HEK293 (cell line): ENCODE measurements at regions not wholly inside any gene's neighbourhood (a gene's known extent, or its start where the extent isn't known, plus 50 kb on each side); places are given as distances from the start of the nearest gene placed in this dataset.
"Not testable (repeated sequence)": the region's sequence is repeated elsewhere in the genome, so short reads cannot be mapped to it uniquely, and the experiment has no call there.

ENCODE experiments used
- CTCF ChIA-PET: fragments of 350-600 bp; formaldehyde crosslinking; extraction: SDS; loops from one replicate; lab custom pipeline; 2021; ENCODE audit warnings: antibody characterized with exemption; lab: Yijun Ruan, JAX
- POLR2A ChIA-PET: fragments of 300-600 bp; formaldehyde crosslinking; extraction: SDS; loops from one replicate; lab custom pipeline; 2020; ENCODE audit warnings: antibody characterized with exemption, inconsistent platforms; lab: Yijun Ruan, JAX
- H3K27ac ChIP-seq: fragments of 200-500 bp; sonication (Bioruptor generic); 2 replicates; pipeline ENCODE4 v1.5.1; 2014; ENCODE audit warnings: low read depth, low read length, control low read depth, inconsistent platforms; ENCODE audit errors: extremely low read depth
- H3K36me3 ChIP-seq, 2 experiments: fragments of 200-500 bp in 1 of 2; sonication (Bioruptor generic) in 1 of 2; 1 replicate in 1 of 2; 2 replicates in 1 of 2; pipeline ENCODE4 v1.5.1; 2014 to 2017; ENCODE audit warnings: inconsistent platforms in 2 of 2, low read length in 2 of 2; ENCODE audit not compliant: control insufficient read depth in 2 of 2, insufficient read depth in 1 of 2
- H3K4me1 ChIP-seq: fragments of 200-500 bp; sonication (Bioruptor generic); 2 replicates; pipeline ENCODE4 v1.5.1; 2014; ENCODE audit warnings: mild to moderate bottlenecking, low read length, inconsistent platforms; ENCODE audit not compliant: control insufficient read depth, insufficient read depth
- H3K4me3 ChIP-seq: 2 replicates; pipeline ENCODE4 v1.5.1; 2011; ENCODE audit warnings: low read depth, mild to moderate bottlenecking, control low read depth, low read length, moderate library complexity
- H3K9me3 ChIP-seq: fragments of 200-500 bp; sonication (Bioruptor generic); 2 replicates; pipeline ENCODE4 v1.5.1; 2014; ENCODE audit warnings: low read depth, low read length, inconsistent platforms; ENCODE audit not compliant: control insufficient read depth, insufficient read depth
- KLF8 ChIP-seq: fragments of 450-650 bp; formaldehyde crosslinking; IDR thresholded peaks from 2 replicates; pipeline ENCODE4 v1.5.1; 2016; ENCODE audit warnings: missing biosample characterization, missing genetic modification characterization
- KLF9 ChIP-seq: fragments of 450-650 bp; formaldehyde crosslinking; IDR thresholded peaks from 2 replicates; pipeline ENCODE4 v1.5.1; 2016; ENCODE audit warnings: missing biosample characterization, missing genetic modification characterization, low read depth
- SETDB1 ChIP-seq: IDR thresholded peaks from one replicate; pipeline ENCODE4 v1.6.1; 2017; ENCODE audit warnings: mild to moderate bottlenecking, low read length, moderate library complexity, mixed read lengths; ENCODE audit not compliant: insufficient read length
- TRIM28 ChIP-seq: IDR thresholded peaks from 2 replicates; pipeline ENCODE4 v1.6.1; 2011; ENCODE audit warnings: low read length, control low read depth, borderline replicate concordance
- ZBTB1 ChIP-seq: fragments of 450-650 bp; formaldehyde crosslinking; IDR thresholded peaks from 2 replicates; pipeline ENCODE4 v1.5.1; 2016; ENCODE audit warnings: missing biosample characterization, missing genetic modification characterization
- ZBTB20 ChIP-seq: fragments of 450-650 bp; formaldehyde crosslinking; IDR thresholded peaks from 2 replicates; pipeline ENCODE4 v1.5.1; 2016; ENCODE audit warnings: missing biosample characterization, missing genetic modification characterization
- ZFP37 ChIP-seq: fragments of 450-650 bp; formaldehyde crosslinking; IDR thresholded peaks from 2 replicates; pipeline ENCODE4 v1.5.1; 2016; ENCODE audit warnings: missing biosample characterization, missing genetic modification characterization
- ZNF140 ChIP-seq: fragments of 450-650 bp; formaldehyde crosslinking; IDR thresholded peaks from 2 replicates; pipeline ENCODE4 v1.5.1; 2016; ENCODE audit warnings: missing biosample characterization, missing genetic modification characterization
- ZNF626 ChIP-seq: fragments of 450-650 bp; sonication (Bioruptor Pico); formaldehyde crosslinking; IDR thresholded peaks from 2 replicates; pipeline ENCODE4 v1.5.1; 2018; ENCODE audit warnings: missing biosample characterization, missing genetic modification characterization, inconsistent platforms
- ZNF701 ChIP-seq: fragments of 450-650 bp; formaldehyde crosslinking; IDR thresholded peaks from 2 replicates; pipeline ENCODE4 v1.5.1; 2016; ENCODE audit warnings: missing biosample characterization, missing genetic modification characterization
- ZNF76 ChIP-seq: fragments of 450-650 bp; formaldehyde crosslinking; IDR thresholded peaks from 2 replicates; pipeline ENCODE4; 2016; ENCODE audit warnings: low read depth, missing biosample characterization, missing genetic modification characterization, borderline replicate concordance
- TF ChIP-seq, protein P1 (sequence below): fragments of 450-650 bp; formaldehyde crosslinking; IDR thresholded peaks from 2 replicates; pipeline ENCODE4 v1.5.0; 2017; ENCODE audit warnings: missing biosample characterization, missing genetic modification characterization, borderline replicate concordance
- TF ChIP-seq, protein P2 (sequence below): fragments of 450-650 bp; formaldehyde crosslinking; IDR thresholded peaks from 2 replicates; pipeline ENCODE4 v1.5.1; 2016; ENCODE audit warnings: missing biosample characterization, missing genetic modification characterization
- TF ChIP-seq, protein P3 (sequence below): fragments of 450-650 bp; formaldehyde crosslinking; IDR thresholded peaks from 2 replicates; pipeline ENCODE4 v1.5.1; 2016; ENCODE audit warnings: missing biosample characterization, missing genetic modification characterization
- TF ChIP-seq, protein P4 (sequence below): fragments of 450-650 bp; formaldehyde crosslinking; IDR thresholded peaks from 2 replicates; pipeline ENCODE4 v1.5.1; 2016; ENCODE audit warnings: missing biosample characterization, missing genetic modification characterization
- TF ChIP-seq, protein P5 (sequence below): fragments of 450-650 bp; formaldehyde crosslinking; IDR thresholded peaks from 2 replicates; pipeline ENCODE4; 2016; ENCODE audit warnings: missing biosample characterization, missing genetic modification characterization
- TF ChIP-seq, protein P6 (sequence below): fragments of 450-650 bp; formaldehyde crosslinking; IDR thresholded peaks from 2 replicates; pipeline ENCODE4 v1.5.1; 2016; ENCODE audit warnings: missing biosample characterization, missing genetic modification characterization
- TF ChIP-seq, protein P7 (sequence below): fragments of 450-650 bp; formaldehyde crosslinking; IDR thresholded peaks from 2 replicates; pipeline ENCODE4 v1.5.1; 2017; ENCODE audit warnings: missing biosample characterization, missing genetic modification characterization

DNA sequence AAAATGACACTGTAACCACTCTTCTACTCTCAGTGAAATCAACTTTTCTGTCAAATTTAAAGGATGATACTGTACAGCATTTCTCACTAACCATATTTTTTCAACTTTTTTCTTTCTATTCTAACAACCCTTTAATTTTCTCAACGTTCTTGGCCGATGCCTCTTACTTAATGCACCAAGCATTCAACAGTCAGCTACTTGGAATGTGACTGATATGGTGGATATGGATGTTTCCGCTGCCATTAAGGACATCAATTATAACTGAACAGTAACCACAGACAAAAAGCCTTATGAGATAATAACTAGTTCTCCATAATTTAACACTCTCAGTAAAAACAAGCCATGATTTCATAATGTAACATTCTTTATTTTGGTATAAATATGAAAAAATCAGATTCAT lies 427.4 kb downstream of the KCNJ18 start:
- H3K9me3 ChIP-seq, POLR2A ChIA-PET, CTCF ChIA-PET, H3K4me3 ChIP-seq, H3K4me1 ChIP-seq, H3K27ac ChIP-seq, H3K36me3 ChIP-seq: not testable (repeated sequence)

DNA sequence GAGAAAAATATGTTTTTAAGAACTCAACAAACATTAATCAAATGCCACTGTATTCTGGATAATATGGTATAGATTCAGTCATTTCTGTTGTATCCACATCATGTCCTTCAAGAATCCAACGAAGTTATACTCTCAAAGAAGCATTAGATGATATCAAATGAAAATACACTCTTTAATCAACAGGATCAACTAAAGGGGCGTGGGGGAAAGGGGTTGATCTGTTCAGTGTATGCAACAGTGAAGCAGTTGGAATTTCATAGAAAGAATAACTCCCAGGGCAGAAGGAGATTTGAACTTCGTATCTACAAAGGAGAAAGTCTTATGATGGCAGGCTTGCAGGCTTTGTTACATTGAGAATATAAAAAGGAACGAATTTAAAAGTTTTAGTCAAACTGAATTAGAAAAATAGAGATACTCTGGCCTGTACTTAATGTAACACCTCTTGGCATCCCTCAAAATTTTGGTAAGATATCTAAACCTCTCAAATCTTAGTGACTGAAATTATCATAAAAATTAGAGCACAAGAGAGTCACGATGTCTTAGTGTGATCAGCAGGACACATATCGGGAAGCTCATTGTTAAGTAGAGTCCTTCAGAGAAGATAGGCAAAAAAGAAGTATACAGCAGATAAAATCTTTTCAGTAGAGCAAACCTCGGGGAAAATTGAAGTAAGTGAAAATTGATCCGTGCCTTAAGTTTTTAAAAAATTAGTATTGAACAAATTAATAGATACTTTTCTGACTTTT lies 431.4 kb downstream of the KCNJ18 start:
- ChIA-PET CTCF (no interaction called here), POLR2A (no interaction called here)
- Histone ChIP-seq H3K4me1 (0 out of 2 replicates have a peak, but pooled peaks cover 4% of the 10 kb centered on the region), H3K9me3 (no peaks in the 10 kb centered on the region), H3K4me3 (no peak overlapping the region), H3K27ac (no peak overlapping the region), H3K36me3 (no peaks in the 10 kb centered on the region; a peak in 1 of 3 replicates)
- TF ChIP-seq ZFP37 (tag by site-specific recombination) (no peak), ZBTB1 (tag by site-specific recombination) (no peak), TRIM28 (no peak), ZNF626 (tag by site-specific recombination) (no peak), SETDB1 (no peak), KLF9 (tag by site-specific recombination) (no peak), ZNF76 (tag by site-specific recombination) (no peak), ZNF140 (tag by site-specific recombination) (no peak), ZNF701 (no peak), ZBTB20 (no peak), KLF8 (tag by site-specific recombination) (no peak)
- TF ChIP-seq, protein P1, sequence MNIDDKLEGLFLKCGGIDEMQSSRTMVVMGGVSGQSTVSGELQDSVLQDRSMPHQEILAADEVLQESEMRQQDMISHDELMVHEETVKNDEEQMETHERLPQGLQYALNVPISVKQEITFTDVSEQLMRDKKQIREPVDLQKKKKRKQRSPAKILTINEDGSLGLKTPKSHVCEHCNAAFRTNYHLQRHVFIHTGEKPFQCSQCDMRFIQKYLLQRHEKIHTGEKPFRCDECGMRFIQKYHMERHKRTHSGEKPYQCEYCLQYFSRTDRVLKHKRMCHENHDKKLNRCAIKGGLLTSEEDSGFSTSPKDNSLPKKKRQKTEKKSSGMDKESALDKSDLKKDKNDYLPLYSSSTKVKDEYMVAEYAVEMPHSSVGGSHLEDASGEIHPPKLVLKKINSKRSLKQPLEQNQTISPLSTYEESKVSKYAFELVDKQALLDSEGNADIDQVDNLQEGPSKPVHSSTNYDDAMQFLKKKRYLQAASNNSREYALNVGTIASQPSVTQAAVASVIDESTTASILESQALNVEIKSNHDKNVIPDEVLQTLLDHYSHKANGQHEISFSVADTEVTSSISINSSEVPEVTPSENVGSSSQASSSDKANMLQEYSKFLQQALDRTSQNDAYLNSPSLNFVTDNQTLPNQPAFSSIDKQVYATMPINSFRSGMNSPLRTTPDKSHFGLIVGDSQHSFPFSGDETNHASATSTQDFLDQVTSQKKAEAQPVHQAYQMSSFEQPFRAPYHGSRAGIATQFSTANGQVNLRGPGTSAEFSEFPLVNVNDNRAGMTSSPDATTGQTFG: no peak
- TF ChIP-seq, protein P2, sequence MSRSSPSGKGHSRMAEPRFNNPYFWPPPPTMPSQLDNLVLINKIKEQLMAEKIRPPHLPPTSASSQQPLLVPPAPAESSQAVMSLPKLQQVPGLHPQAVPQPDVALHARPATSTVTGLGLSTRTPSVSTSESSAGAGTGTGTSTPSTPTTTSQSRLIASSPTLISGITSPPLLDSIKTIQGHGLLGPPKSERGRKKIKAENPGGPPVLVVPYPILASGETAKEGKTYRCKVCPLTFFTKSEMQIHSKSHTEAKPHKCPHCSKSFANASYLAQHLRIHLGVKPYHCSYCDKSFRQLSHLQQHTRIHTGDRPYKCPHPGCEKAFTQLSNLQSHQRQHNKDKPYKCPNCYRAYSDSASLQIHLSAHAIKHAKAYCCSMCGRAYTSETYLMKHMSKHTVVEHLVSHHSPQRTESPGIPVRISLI (tag by site-specific recombination): no peak
- TF ChIP-seq, protein P3, sequence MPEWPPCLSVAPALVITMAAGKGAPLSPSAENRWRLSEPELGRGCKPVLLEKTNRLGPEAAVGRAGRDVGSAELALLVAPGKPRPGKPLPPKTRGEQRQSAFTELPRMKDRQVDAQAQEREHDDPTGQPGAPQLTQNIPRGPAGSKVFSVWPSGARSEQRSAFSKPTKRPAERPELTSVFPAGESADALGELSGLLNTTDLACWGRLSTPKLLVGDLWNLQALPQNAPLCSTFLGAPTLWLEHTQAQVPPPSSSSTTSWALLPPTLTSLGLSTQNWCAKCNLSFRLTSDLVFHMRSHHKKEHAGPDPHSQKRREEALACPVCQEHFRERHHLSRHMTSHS (tag by site-specific recombination): no peak
- TF ChIP-seq, protein P4, sequence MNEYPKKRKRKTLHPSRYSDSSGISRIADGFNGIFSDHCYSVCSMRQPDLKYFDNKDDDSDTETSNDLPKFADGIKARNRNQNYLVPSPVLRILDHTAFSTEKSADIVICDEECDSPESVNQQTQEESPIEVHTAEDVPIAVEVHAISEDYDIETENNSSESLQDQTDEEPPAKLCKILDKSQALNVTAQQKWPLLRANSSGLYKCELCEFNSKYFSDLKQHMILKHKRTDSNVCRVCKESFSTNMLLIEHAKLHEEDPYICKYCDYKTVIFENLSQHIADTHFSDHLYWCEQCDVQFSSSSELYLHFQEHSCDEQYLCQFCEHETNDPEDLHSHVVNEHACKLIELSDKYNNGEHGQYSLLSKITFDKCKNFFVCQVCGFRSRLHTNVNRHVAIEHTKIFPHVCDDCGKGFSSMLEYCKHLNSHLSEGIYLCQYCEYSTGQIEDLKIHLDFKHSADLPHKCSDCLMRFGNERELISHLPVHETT: no peak
- TF ChIP-seq, protein P5, sequence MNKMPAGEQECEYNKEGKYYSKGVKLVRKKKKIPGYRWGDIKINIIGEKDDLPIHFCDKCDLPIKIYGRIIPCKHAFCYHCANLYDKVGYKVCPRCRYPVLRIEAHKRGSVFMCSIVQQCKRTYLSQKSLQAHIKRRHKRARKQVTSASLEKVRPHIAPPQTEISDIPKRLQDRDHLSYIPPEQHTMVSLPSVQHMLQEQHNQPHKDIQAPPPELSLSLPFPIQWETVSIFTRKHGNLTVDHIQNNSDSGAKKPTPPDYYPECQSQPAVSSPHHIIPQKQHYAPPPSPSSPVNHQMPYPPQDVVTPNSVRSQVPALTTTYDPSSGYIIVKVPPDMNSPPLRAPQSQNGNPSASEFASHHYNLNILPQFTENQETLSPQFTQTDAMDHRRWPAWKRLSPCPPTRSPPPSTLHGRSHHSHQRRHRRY (tag by site-specific recombination): no peak
- TF ChIP-seq, protein P6, sequence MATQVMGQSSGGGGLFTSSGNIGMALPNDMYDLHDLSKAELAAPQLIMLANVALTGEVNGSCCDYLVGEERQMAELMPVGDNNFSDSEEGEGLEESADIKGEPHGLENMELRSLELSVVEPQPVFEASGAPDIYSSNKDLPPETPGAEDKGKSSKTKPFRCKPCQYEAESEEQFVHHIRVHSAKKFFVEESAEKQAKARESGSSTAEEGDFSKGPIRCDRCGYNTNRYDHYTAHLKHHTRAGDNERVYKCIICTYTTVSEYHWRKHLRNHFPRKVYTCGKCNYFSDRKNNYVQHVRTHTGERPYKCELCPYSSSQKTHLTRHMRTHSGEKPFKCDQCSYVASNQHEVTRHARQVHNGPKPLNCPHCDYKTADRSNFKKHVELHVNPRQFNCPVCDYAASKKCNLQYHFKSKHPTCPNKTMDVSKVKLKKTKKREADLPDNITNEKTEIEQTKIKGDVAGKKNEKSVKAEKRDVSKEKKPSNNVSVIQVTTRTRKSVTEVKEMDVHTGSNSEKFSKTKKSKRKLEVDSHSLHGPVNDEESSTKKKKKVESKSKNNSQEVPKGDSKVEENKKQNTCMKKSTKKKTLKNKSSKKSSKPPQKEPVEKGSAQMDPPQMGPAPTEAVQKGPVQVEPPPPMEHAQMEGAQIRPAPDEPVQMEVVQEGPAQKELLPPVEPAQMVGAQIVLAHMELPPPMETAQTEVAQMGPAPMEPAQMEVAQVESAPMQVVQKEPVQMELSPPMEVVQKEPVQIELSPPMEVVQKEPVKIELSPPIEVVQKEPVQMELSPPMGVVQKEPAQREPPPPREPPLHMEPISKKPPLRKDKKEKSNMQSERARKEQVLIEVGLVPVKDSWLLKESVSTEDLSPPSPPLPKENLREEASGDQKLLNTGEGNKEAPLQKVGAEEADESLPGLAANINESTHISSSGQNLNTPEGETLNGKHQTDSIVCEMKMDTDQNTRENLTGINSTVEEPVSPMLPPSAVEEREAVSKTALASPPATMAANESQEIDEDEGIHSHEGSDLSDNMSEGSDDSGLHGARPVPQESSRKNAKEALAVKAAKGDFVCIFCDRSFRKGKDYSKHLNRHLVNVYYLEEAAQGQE (tag by site-specific recombination): no peak
- TF ChIP-seq, protein P7, sequence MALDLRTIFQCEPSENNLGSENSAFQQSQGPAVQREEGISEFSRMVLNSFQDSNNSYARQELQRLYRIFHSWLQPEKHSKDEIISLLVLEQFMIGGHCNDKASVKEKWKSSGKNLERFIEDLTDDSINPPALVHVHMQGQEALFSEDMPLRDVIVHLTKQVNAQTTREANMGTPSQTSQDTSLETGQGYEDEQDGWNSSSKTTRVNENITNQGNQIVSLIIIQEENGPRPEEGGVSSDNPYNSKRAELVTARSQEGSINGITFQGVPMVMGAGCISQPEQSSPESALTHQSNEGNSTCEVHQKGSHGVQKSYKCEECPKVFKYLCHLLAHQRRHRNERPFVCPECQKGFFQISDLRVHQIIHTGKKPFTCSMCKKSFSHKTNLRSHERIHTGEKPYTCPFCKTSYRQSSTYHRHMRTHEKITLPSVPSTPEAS (tag by site-specific recombination): no peak
